HepG2 (cell line): ENCODE measurements at regions not wholly inside any gene's neighbourhood (a gene's known extent, or its start where the extent isn't known, plus 50 kb on each side); places are given as distances from the start of the nearest gene placed in this dataset.

Experiments used
- ATAC-seq: fragments of 200-7000 bp; cut with Tn5 transposase; 3 replicates; pipeline ENCODE4 v1.9.1; 2020; ENCODE audit warnings: mild to moderate bottlenecking, moderate library complexity
- BruUV-seq: library from RNA; stranded (reverse); fragments of 400-500 nt; replicated peaks from 2 replicates; lab custom pipeline; 2021; lab: Mats Ljungman, UMichigan
- CTCF ChIA-PET: fragments of 300-600 bp; formaldehyde crosslinking; extraction: SDS; loops from one replicate; lab custom pipeline; 2021; ENCODE audit warnings: low total read pairs, inconsistent platforms, low intra/inter-chr PET ratio; lab: Yijun Ruan, JAX
- POLR2A ChIA-PET: fragments of 350-600 bp; sonication (Branson Sonifier 250); formaldehyde crosslinking; loops from one replicate; lab custom pipeline; 2020; ENCODE audit warnings: antibody characterized with exemption, inconsistent platforms; lab: Yijun Ruan, JAX
- DNase-seq: peaks from one replicate; pipeline ENCODE4 v3.0.0-alpha.2; 2015; ENCODE audit warnings: low spot score
- FAIRE-seq: peaks from 3 replicates; lab custom pipeline; 2011; peaks lifted over from hg19 to GRCh38; lab: Jason Lieb, UNC
- H2AFZ ChIP-seq: one replicate; pipeline ENCODE4 v1.6.1; 2011; ENCODE audit warnings: low read length, inconsistent platforms
- H3K27ac ChIP-seq: fragments of 300-600 bp; 3 replicates; pipeline ENCODE4 v1.8.0; 2011; ENCODE audit warnings: mixed run types, mild to moderate bottlenecking, mixed read lengths, low read length, inconsistent platforms; ENCODE audit not compliant: insufficient read depth; ENCODE audit errors: extremely low read length
- H3K27me3 ChIP-seq, 2 experiments: fragments of 200-600 bp in 1 of 2; 2 replicates in 1 of 2; 3 replicates in 1 of 2; pipeline versions ENCODE4 v1.6.0 to v1.8.0; 2011; ENCODE audit warnings: low read length in 2 of 2, mild to moderate bottlenecking in 2 of 2, moderate library complexity in 2 of 2, inconsistent platforms in 1 of 2; ENCODE audit not compliant: insufficient read depth in 2 of 2, control insufficient read depth in 1 of 2
- H3K36me3 ChIP-seq, 2 experiments: fragments of 200-600 bp in 1 of 2; replicated peaks in 1 of 2; 2 replicates in 1 of 2; 3 replicates in 1 of 2; pipeline versions ENCODE4 v1.5.1 to v1.8.0; 2011; ENCODE audit warnings: low read length in 2 of 2, inconsistent platforms in 1 of 2; ENCODE audit not compliant: insufficient read depth in 2 of 2, control insufficient read depth in 1 of 2
- H3K4me1 ChIP-seq: 2 replicates; pipeline ENCODE4 v1.5.1; 2012; ENCODE audit warnings: low read length, inconsistent platforms; ENCODE audit not compliant: insufficient read depth
- H3K4me2 ChIP-seq: 2 replicates; pipeline ENCODE4 v1.6.0; 2011; ENCODE audit warnings: low read depth, low read length, inconsistent platforms
- H3K4me3 ChIP-seq, 3 experiments: fragments of 200-600 bp in 1 of 3; sonication (generic), shearing (Covaris generic) in 1 of 3; replicated peaks in 1 of 3; 2 replicates each; pipeline ENCODE4 v1.5.1; 2011 to 2016; ENCODE audit warnings: low read length in 3 of 3, inconsistent platforms in 2 of 3, low read depth in 2 of 3, mild to moderate bottlenecking in 2 of 3, control low read depth in 1 of 3, mixed read lengths in 1 of 3; ENCODE audit not compliant: insufficient read depth in 1 of 3
- H3K79me2 ChIP-seq: one replicate; pipeline ENCODE4 v1.6.1; 2011; ENCODE audit warnings: low read length, inconsistent platforms; ENCODE audit not compliant: insufficient read depth
- H3K9ac ChIP-seq: 2 replicates; pipeline ENCODE4 v1.6.0; 2011; ENCODE audit warnings: mild to moderate bottlenecking, low read depth, low read length, inconsistent platforms; ENCODE audit not compliant: insufficient read depth
- H3K9me3 ChIP-seq: 2 replicates; pipeline ENCODE4 v1.5.1; 2012; ENCODE audit warnings: mild to moderate bottlenecking, low read length
- H4K20me1 ChIP-seq: 2 replicates; pipeline ENCODE4 v1.6.0; 2011; ENCODE audit warnings: inconsistent platforms, mild to moderate bottlenecking, low read length, moderate library complexity; ENCODE audit not compliant: insufficient read depth
- RARG ChIP-seq: sonication (generic); formaldehyde crosslinking; IDR thresholded peaks from 2 replicates; pipeline ENCODE4 v1.4.0; 2020; ENCODE audit warnings: low read depth, mild to moderate bottlenecking, missing genetic modification reagents
- ZBTB1 ChIP-seq: sonication (generic); formaldehyde crosslinking; IDR thresholded peaks from 2 replicates; pipeline ENCODE4 v1.4.0; 2020; ENCODE audit warnings: missing genetic modification reagents, borderline replicate concordance
- ZNF431 ChIP-seq: sonication (generic); formaldehyde crosslinking; IDR thresholded peaks from 2 replicates; pipeline ENCODE4 v1.9.0; 2022; ENCODE audit warnings: missing genetic modification reagents, low read depth, mild to moderate bottlenecking, borderline replicate concordance
- ZNF577 ChIP-seq: sonication (generic); formaldehyde crosslinking; IDR thresholded peaks from 2 replicates; pipeline ENCODE4 v1.4.0; 2020; ENCODE audit warnings: mild to moderate bottlenecking, low read depth, missing genetic modification reagents, borderline replicate concordance
- ZNF747 ChIP-seq: sonication (generic); formaldehyde crosslinking; IDR thresholded peaks from 2 replicates; pipeline ENCODE4 v1.8.1; 2023; ENCODE audit warnings: missing genetic modification reagents, mild to moderate bottlenecking, borderline replicate concordance
- ZSCAN22 ChIP-seq: sonication (generic); formaldehyde crosslinking; IDR thresholded peaks from 2 replicates; pipeline ENCODE4 v1.4.0; 2020; ENCODE audit warnings: mild to moderate bottlenecking, missing genetic modification reagents
- WGBS: methylation state at CpG from one replicate; pipeline ENCODE4 v1.1.6; 2017; ENCODE audit warnings: low lambda C conversion rate; 5-methylcytosine and 5-hydroxymethylcytosine counted together
- in situ Hi-C: cut with HindIII; loops from 2 replicates; pipeline ENCODE4 v1.10.0; 2017; ENCODE audit warnings: low pct_unique_long_range_greater_than_20kb; ENCODE audit not compliant: extremely low pct_ligation_motif_present
- intact Hi-C: fragments of 100-400 bp; cut with micrococcal nuclease; formaldehyde crosslinking; loops from one replicate; pipeline ENCODE4 v1.10.0; 2022; ENCODE audit not compliant: unreplicated experiment
- TF ChIP-seq, protein P1 (sequence below): sonication (generic); formaldehyde crosslinking; IDR thresholded peaks from 2 replicates; pipeline ENCODE4 v1.5.1; 2020; ENCODE audit warnings: mild to moderate bottlenecking, missing genetic modification reagents, moderate library complexity
- TF ChIP-seq, protein P2 (sequence below): sonication (generic); formaldehyde crosslinking; IDR thresholded peaks from 2 replicates; pipeline ENCODE4 v1.5.0; 2020; ENCODE audit warnings: mild to moderate bottlenecking, missing genetic modification reagents
- TF ChIP-seq, protein P3 (sequence below): sonication (generic); formaldehyde crosslinking; IDR thresholded peaks from 2 replicates; pipeline ENCODE4 v1.4.0; 2020; ENCODE audit warnings: mild to moderate bottlenecking, missing genetic modification reagents
- TF ChIP-seq, protein P4 (sequence below): fragments of 450-650 bp; IDR thresholded peaks from 2 replicates; pipeline ENCODE4 v1.6.1; 2017
- TF ChIP-seq, protein P5 (sequence below), 2 experiments: sonication (generic) in 1 of 2; formaldehyde crosslinking in 1 of 2; IDR thresholded peaks; 2 replicates each; pipeline versions ENCODE4 v1.6.1 to v1.9.0; 2014 to 2022; ENCODE audit warnings: antibody characterized with exemption in 1 of 2, borderline replicate concordance in 1 of 2, inconsistent platforms in 1 of 2, low read depth in 1 of 2, missing genetic modification reagents in 1 of 2
- TF ChIP-seq, protein P6 (sequence below): sonication (generic); formaldehyde crosslinking; IDR thresholded peaks from 2 replicates; pipeline ENCODE4 v1.5.0; 2020; ENCODE audit warnings: missing genetic modification reagents, mild to moderate bottlenecking, borderline replicate concordance

DNA sequence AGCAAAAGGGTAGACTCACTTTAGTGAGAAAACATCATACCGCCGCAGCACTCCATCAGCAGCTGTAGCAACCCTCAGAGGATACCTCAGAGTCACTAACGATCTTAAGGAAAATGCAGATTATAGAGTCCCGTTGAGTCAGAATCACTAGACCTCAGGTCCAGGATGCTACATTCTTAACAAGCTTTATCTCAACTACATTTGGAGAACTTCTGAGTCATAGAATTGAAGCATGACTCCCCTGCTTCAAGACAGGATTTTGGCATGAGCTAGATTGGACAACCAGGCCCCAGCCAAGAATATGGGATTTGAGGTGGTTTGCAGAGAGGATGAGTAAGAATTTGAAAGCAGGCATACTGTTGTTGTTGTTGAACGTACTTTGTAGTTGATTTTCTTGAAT, 118.9 kb upstream of the UBL3 start:
- H3K27ac ChIP-seq, result no peak overlapping the region
- WGBS, result 37% methylated on average over 5 of the region's 5 CpGs
- H3K4me1 ChIP-seq, result no peaks in the 10 kb centered on the region
- no peak overlapping the region for H2AFZ ChIP-seq
- peaks cover 0 to 2% of the 10 kb centered on the region in 2 experiments; a peak in 2 of 5 replicates for H3K27me3 ChIP-seq
- no peaks in the 10 kb centered on the region for H4K20me1 ChIP-seq
- no peaks in the 10 kb centered on the region for H3K36me3 ChIP-seq
- no peak overlapping the region for H3K4me3 ChIP-seq
- no peaks in the 10 kb centered on the region for H3K79me2 ChIP-seq
- BruUV-seq, result no TSS peak
- POLR2A ChIA-PET, result no interaction called here
- in situ Hi-C loops, result no loop called here
- intact Hi-C loops, result no loop called here
- no peak for FAIRE-seq
- ATAC-seq, result no peak
- H3K4me2 ChIP-seq, result no peak overlapping the region
- CTCF ChIA-PET, result no interaction called here
- DNase-seq, result no peak
- H3K9me3 ChIP-seq, result no peaks in the 10 kb centered on the region
- H3K9ac ChIP-seq, result no peak overlapping the region
- TF ChIP-seq ZNF577 (CRISPR knock-in tag) (no peak), ZNF747 (CRISPR knock-in tag) (no peak), ZSCAN22 (CRISPR knock-in tag) (no peak), ZNF431 (CRISPR knock-in tag) (no peak), RARG (CRISPR knock-in tag) (no peak), ZBTB1 (CRISPR knock-in tag) (no peak)
- TF ChIP-seq, protein P1, sequence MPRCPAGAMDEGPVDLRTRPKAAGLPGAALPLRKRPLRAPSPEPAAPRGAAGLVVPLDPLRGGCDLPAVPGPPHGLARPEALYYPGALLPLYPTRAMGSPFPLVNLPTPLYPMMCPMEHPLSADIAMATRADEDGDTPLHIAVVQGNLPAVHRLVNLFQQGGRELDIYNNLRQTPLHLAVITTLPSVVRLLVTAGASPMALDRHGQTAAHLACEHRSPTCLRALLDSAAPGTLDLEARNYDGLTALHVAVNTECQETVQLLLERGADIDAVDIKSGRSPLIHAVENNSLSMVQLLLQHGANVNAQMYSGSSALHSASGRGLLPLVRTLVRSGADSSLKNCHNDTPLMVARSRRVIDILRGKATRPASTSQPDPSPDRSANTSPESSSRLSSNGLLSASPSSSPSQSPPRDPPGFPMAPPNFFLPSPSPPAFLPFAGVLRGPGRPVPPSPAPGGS, result no peak
- TF ChIP-seq, protein P2, sequence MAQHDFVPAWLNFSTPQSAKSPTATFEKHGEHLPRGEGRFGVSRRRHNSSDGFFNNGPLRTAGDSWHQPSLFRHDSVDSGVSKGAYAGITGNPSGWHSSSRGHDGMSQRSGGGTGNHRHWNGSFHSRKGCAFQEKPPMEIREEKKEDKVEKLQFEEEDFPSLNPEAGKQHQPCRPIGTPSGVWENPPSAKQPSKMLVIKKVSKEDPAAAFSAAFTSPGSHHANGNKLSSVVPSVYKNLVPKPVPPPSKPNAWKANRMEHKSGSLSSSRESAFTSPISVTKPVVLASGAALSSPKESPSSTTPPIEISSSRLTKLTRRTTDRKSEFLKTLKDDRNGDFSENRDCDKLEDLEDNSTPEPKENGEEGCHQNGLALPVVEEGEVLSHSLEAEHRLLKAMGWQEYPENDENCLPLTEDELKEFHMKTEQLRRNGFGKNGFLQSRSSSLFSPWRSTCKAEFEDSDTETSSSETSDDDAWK (CRISPR knock-in tag), result no peak
- TF ChIP-seq, protein P3, sequence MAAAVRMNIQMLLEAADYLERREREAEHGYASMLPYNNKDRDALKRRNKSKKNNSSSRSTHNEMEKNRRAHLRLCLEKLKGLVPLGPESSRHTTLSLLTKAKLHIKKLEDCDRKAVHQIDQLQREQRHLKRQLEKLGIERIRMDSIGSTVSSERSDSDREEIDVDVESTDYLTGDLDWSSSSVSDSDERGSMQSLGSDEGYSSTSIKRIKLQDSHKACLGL (CRISPR knock-in tag), result no peak
- TF ChIP-seq, protein P4, sequence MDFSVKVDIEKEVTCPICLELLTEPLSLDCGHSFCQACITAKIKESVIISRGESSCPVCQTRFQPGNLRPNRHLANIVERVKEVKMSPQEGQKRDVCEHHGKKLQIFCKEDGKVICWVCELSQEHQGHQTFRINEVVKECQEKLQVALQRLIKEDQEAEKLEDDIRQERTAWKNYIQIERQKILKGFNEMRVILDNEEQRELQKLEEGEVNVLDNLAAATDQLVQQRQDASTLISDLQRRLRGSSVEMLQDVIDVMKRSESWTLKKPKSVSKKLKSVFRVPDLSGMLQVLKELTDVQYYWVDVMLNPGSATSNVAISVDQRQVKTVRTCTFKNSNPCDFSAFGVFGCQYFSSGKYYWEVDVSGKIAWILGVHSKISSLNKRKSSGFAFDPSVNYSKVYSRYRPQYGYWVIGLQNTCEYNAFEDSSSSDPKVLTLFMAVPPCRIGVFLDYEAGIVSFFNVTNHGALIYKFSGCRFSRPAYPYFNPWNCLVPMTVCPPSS, result no peak
- TF ChIP-seq, protein P5, sequence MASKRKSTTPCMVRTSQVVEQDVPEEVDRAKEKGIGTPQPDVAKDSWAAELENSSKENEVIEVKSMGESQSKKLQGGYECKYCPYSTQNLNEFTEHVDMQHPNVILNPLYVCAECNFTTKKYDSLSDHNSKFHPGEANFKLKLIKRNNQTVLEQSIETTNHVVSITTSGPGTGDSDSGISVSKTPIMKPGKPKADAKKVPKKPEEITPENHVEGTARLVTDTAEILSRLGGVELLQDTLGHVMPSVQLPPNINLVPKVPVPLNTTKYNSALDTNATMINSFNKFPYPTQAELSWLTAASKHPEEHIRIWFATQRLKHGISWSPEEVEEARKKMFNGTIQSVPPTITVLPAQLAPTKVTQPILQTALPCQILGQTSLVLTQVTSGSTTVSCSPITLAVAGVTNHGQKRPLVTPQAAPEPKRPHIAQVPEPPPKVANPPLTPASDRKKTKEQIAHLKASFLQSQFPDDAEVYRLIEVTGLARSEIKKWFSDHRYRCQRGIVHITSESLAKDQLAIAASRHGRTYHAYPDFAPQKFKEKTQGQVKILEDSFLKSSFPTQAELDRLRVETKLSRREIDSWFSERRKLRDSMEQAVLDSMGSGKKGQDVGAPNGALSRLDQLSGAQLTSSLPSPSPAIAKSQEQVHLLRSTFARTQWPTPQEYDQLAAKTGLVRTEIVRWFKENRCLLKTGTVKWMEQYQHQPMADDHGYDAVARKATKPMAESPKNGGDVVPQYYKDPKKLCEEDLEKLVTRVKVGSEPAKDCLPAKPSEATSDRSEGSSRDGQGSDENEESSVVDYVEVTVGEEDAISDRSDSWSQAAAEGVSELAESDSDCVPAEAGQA (IDR thresholded peaks at IDR 0.05; ENCODE audit: low read depth), result no peak
- TF ChIP-seq, protein P5 (CRISPR knock-in tag; IDR thresholded peaks at IDR 0.05; ENCODE audit: borderline replicate concordance), result no peak
- TF ChIP-seq, protein P6, sequence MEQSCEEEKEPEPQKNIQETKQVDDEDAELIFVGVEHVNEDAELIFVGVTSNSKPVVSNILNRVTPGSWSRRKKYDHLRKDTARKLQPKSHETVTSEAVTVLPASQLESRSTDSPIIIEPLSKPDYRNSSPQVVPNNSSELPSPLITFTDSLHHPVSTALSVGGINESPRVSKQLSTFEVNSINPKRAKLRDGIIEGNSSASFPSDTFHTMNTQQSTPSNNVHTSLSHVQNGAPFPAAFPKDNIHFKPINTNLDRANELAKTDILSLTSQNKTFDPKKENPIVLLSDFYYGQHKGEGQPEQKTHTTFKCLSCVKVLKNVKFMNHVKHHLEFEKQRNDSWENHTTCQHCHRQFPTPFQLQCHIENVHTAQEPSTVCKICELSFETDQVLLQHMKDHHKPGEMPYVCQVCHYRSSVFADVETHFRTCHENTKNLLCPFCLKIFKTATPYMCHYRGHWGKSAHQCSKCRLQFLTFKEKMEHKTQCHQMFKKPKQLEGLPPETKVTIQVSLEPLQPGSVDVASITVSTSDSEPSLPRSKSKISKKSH, result no peak
